ENCODE measurements at regions not wholly inside any gene's neighbourhood (a gene's known extent, or its start where the extent isn't known, plus 50 kb on each side); places are given as distances from the start of the nearest gene placed in this dataset.
A peak's percentile ranks its signal among the peaks of the same experiment; 100 is the strongest.
"Not testable (repeated sequence)": the region's sequence is repeated elsewhere in the genome, so short reads cannot be mapped to it uniquely, and the experiment has no call there.

DNA sequence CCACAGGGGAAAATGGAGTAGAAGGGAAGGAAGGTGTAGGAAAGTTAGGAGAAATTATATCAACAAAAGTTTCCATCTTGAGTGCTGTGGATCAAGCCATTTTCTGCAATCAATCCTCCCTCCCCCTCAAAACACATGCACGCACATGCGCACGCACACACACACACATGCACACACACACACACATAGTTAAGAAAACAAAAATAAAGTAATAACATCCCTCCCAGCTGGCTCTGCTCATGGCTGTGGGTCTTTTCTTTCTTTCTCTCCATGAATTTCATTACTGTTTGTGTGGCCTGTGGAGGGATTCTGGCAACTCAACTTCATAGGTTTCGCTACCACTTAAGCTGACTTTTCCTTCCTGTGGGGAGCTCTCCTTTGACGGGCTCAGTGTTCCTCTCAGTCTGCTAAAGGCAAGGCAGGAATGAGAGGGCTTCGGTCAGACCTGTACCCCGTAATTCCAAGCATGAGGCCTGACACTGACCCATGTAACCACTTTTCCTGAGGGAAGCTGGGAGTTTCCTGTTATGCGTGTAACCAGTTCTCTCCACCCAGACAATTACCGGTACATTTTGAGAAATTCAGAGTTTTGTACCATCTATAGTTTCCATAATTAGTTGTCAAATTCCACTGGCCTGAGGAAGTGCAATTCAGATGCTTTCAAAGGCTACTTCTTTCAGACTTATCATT is 79.8 kb downstream of the ZNF92 start:
- DNase-seq: no peak

DNA sequence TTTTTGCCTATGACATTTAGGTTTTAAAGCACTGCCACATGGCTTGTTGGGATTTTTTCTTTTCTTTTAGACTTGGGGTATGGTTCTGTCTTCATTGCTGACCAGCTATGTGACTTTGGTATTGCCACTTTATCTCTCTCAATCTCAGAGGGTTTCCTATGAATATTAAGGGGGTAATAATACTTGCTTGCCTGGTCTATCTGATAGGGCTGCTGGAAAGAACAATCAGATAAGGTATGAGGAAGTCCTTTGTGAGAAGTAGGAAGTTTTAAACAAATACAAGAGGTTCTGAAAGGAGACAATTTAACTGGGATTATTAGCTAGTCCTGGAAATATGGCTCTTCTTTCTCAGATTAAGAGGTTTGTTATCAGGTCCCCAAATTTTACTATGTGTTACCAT is 80.8 kb downstream of the ZNF92 start:
- no peak for DNase-seq

- not testable (repeated sequence) for DNase-seq
Observed at GRCh38 chr7:65455050-65455449, 81.4 kb downstream of the ZNF92 start.

- DNase-seq: no peak
Observed at GRCh38 chr7:65457705-65458104, 84.0 kb downstream of the ZNF92 start.

DNA sequence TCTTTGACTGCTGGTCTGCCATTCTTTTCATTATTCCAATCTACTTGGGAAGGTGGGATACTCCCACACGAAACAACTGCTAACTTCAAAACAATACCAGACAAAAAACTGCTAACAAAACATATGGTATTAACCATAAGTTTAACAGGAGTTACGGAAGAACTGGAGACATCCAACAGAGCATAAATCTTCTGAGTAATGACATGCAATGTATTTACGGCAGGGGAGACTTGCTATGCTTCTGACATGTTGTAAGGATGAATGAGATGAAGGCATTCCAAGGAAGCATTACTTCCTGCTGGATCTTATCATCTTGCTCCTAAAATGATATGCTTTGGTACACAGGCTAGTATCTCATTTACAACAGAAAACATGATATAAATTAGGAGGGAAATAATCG is 85.8 kb downstream of the ZNF92 start:
- DNase-seq: no peak

GRCh38 chr7:65462148-65462716 is 88.6 kb downstream of the ZNF92 start:
- DNase-seq: peak in 1 of 3 donors; percentile 10

DNA sequence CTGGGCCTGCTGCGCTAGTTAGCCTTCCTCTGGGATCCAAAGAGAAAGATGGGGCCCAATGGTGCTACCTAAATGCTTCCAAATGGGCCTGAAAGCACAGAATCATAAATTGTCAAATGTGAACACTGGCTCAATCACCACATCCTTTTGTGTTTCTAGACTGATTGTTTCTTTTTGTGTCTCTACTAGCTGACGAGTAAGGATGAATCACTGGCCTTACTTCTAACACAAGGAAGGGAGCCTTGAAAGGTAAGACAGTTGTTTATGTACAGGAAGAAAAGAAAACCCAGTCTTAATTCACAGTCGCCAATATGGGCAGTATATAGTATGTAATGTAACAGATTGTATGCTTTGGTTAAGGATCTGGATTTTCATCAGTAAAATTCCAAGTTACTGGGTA is 89.5 kb downstream of the ZNF92 start:
- DNase-seq: no peak

DNA sequence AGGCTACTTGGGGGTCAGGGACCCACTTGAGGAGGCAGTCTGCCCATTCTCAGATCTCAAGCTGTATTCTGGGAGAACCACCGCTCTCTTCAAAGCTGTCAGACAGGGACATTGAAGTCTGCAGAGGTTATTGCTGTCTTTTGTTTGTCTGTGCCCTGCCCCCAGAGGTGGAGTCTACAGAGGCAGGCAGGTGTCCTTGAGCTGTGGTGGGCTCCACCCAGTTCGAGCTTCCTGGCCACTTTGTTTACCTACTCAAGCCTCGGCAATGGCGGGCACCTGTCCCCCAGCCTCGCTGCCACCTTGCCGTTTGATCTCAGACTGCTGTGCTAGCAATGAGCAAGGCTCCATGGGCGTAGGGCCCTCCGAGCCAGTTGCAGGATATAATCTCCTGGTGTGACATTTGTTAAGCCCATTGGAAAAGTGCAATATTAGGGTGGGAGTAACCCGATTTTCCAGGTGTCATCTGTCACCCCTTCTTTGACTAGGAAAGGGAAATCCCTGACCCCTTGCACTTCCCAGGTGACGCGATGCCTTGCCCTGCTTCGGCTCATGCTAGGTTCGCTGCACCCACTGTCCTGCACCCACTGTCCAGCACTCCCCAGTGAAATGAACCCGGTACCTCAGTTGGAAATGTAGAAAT is 96.4 kb downstream of the ZNF92 start:
- not testable (repeated sequence) for DNase-seq

GRCh38 chr7:65471587-65471986 is 97.9 kb downstream of the ZNF92 start:
- no peak for DNase-seq

DNA sequence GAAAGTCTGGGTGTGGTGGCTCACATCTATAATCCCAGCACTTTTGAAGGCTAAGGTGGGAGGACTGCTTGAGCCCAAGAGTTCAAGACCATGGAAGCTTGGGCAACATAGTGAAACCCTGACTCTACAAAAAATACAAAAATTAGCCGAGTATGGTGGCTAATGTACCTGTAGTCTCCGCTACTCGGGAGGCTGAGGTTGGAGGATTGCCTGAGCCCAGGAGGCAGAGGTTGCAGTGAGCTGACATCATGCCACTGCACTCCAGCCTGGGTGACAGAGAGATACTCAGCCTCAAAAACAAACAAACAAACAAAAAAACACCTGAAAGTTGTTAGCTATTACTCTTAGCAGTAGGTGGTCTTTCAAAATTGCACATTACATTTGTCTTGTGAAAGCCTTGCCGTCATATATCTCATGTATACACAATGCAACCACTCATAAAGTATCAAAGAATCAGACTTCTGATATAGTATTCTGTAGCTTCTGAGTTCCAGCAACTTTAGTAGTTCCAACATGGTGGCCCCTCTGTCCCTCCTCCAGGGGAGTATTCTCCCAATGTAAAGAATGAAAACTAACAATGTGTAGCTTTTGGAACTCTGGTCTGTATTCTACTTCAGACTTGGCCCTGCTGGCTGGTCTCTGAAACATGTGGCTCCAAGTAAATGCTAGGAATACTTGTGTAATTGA is 101.5 kb downstream of the ZNF92 start:
- no peak for DNase-seq

DNA sequence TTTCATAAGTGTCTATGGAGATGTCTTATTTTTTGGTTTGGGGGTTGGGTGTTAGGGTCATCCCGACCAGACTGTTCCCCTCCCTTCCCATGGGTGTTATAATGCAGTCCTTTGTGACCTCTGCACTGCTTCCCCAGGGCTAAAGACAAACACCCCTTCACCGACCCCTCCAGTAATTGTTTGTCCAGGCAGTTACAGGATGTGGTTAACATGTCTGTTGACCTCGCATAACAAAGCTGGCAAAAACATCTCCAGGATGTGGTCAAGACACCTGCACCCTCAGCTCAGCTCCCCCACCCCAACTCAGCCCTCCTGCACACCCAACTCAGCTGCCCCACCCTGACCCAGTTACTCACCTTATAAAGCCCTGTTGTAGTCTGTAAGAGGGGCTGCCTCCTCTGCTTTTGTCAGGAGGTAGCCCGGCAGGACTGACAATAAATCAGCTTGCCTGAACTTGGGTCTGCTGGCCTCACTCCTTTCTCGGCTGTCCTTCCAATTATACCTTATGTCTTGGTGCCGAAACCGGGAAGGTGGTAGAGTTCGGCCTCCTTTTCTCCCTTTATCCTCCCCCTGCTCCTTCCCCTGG is 102.2 kb downstream of the ZNF92 start:
- no peak for DNase-seq

- DNase-seq: no peak
Observed at GRCh38 chr7:65477326-65477725, 103.7 kb downstream of the ZNF92 start.

GRCh38 chr7:65489260-65489767 is 115.7 kb downstream of the ZNF92 start:
- no peak for DNase-seq

GRCh38 chr7:65496697-65497096 is 123.0 kb downstream of the ZNF92 start:
- not testable (repeated sequence) for DNase-seq

DNA sequence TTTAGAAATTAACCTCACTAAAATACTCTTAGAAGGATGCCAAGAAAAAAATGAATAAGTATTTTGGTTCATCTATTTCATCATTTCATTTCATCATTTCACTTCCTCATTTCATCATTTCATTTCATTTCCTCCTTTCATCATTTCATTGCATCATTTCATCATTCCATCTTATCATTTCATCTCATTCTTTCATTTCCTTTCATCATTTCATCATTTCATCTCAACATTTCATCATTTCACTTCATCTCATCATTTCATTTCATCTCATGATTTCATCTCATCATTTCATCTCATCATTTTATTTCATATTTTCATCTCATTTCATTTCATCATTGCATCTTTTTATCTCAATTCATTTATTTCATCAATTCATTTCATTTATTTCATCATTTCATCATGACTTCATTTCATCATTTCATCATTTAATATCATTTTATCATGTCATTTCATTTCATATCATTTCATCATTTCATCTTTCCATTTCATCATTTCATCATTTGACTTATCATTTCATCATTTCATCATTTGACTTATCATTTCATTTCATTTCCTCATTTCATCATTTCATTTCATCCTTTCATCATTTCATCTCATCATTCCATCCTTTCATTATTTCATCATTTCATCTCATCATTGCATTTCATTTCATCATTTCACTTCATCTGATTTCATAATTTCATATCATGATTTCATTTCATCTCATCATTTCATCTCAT is 129.9 kb downstream of the ZNF92 start:
- no peak for DNase-seq

- DNase-seq: not testable (repeated sequence)
Observed at GRCh38 chr7:65504504-65505319, 131.1 kb downstream of the ZNF92 start.

DNA sequence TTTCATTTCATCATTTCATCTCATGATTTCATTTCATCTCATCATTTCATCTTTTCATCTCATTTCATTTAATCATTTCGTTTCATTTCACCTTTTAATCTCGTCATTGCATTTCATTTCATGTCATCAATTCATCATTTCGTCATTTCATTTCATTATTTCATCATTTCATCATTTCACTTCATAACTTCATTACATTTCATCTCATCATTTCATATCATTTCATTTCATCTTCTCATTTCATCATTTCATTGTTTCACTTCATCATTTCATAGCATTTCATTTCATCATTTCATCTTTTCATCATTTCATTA is 131.6 kb downstream of the ZNF92 start:
- DNase-seq: not testable (repeated sequence)

GRCh38 chr7:65508581-65509367 is 135.1 kb downstream of the ZNF92 start:
- not testable (repeated sequence) for DNase-seq

DNA sequence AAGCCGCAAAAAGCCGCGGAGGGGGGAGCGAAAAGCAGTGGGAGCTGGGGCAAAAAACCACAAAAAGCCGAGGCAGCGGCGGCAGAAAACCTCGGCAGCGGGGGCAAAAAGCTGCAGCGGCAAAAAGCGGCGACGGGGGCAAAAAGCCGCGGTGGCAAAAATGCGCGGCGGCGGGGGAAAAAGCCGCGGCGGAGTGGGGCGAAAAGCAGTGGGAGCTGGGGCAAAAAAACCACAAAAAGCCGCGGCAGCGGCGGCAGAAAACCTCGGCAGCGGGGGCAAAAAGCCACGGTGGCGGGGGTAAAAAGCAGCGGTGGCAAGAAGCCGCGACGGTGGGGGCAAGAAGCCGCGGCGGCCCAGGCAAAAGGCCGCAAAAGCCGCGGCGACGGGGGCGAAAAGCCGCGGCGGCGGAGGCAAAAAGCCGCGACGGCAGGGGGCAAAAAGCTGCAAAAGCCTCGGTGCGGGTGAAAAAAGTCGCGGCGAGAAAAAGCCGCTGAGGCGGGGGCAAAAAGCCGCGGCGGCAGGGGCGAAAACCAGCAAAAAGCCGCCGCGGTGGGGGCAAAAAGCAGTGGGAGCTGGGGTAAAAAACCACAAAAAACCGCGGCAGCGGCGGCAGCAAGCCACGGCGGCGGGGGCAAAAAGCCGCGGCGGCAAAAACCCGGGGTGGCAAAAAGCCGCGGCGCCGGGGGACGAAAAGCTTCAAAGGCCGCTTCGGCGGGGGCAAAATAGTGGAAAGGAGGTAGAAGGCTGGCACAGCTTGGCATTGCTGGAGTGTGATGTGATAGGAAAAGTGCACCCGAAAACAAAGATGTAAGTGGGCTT is 135.9 kb downstream of the ZNF92 start:
- peak in 1 of 3 donors; percentile 23 for DNase-seq
